Pancreas (tissue), 10 donors: ENCODE measurements at regions not wholly inside any gene's neighbourhood (a gene's known extent, or its start where the extent isn't known, plus 50 kb on each side); places are given as distances from the start of the nearest gene placed in this dataset.

Source experiments
- ATAC-seq, 4 donors: fragments of 200-7000 bp; cut with Tn5 transposase; one replicate each; pipeline versions ENCODE4 v1.8.0 to v1.9.1; 2020; ENCODE audit warnings: mild to moderate bottlenecking in 4 of 4, moderate library complexity in 4 of 4
- DNase-seq, 6 donors: peaks; one replicate each; pipeline ENCODE4 v3.0.0-alpha.2; 2020
- FAIRE-seq: peaks from 2 replicates; lab custom pipeline; 2012; peaks lifted over from hg19 to GRCh38; lab: Jason Lieb, UNC
- H3K27ac ChIP-seq, 4 donors: fragments of 200-600 bp; sonication (generic); 1 replicate in 3 of 4; 2 replicates in 1 of 4; pipeline versions ENCODE4 v1.5.0 to v1.8.0; 2020
- H3K27me3 ChIP-seq, 4 donors: fragments of 200-600 bp; one replicate each; pipeline ENCODE4 v1.8.0; 2021
- H3K36me3 ChIP-seq, 3 donors: fragments of 200-600 bp; sonication (generic) in 1 of 3; one replicate each; pipeline versions ENCODE4 v1.5.0 to v1.8.0; 2020 to 2021
- H3K4me1 ChIP-seq, 3 donors: fragments of 200-600 bp; one replicate each; pipeline ENCODE4 v1.8.0; 2021
- H3K4me3 ChIP-seq, 4 donors: fragments of 200-600 bp; sonication (generic) in 2 of 4; one replicate each; pipeline versions ENCODE4 v1.5.0 to v1.8.0; 2020 to 2021
- H3K9me3 ChIP-seq, 4 donors: fragments of 200-600 bp; one replicate each; pipeline ENCODE4 v1.8.0; 2021
- CTCF ChIP-seq, 4 donors: fragments of 200-600 bp; sonication (generic) in 3 of 4; IDR thresholded peaks; one replicate each; pipeline versions ENCODE4 v1.5.0 to v1.8.0; 2021; ENCODE audit warnings: antibody characterized with exemption in 4 of 4
- WGBS, 2 donors: extraction: QIAGEN DNeasy Blood & Tissue Kit; methylation state at CpG; one replicate each; pipeline ENCODE4 v1.1.7; 2013; 5-methylcytosine and 5-hydroxymethylcytosine counted together
- intact Hi-C, 3 donors: fragments of 100-400 bp; cut with DNase I; formaldehyde crosslinking; loops; one replicate each; pipeline versions ENCODE4 v1.11.1 to v1.14.2; 2022
- donor health status: healthy with polysubstance abuse.
- donor health status: DM: no; HTN: no; CAD: no; lungs with moderate emphysema.
- donor health status: DM: no; HTN: no; CAD: no.
- donor health status: control.
- donor health status: control.
- donor health status: Bipolar disorder and iron deficiency.
- donor health status: DM: yes; HTN: yes; CAD: no.
- donor health status: DM: no; HTN: no; CAD: no.
- donor health status: DM: no; HTN: no; CAD: no.
- donor health status: DM: yes; HTN: yes; CAD: no.

- FAIRE-seq (no peak), DNase-seq (no peak), ATAC-seq (no peak)
- 72 to 85% methylated on average over 1 of the region's 1 CpG for WGBS, 2 donors
- intact Hi-C loops: no loop called here
- H3K4me1 ChIP-seq: no peaks in the 10 kb centered on the region
- H3K27ac ChIP-seq: no peak overlapping the region
- H3K36me3 ChIP-seq: no peaks in the 10 kb centered on the region
- H3K27me3 ChIP-seq: no peaks in the 10 kb centered on the region
- TF ChIP-seq CTCF (IDR thresholded peaks at IDR 0.05): no peak
- no peaks in the 10 kb centered on the region for H3K9me3 ChIP-seq
- no peak overlapping the region for H3K4me3 ChIP-seq
Measured at GRCh38 chr3:5791558-5791957, 604.1 kb downstream of the EDEM1 start.

GRCh38 chr3:5796541-5796940 is 609.0 kb downstream of the EDEM1 start:
- 64 to 66% methylated on average over 2 of the region's 2 CpGs for WGBS, 2 donors
- H3K9me3 ChIP-seq: no peaks in the 10 kb centered on the region
- no peak for DNase-seq
- intact Hi-C loops: no loop called here
- H3K4me3 ChIP-seq: no peak overlapping the region
- FAIRE-seq: no peak
- H3K27me3 ChIP-seq: no peaks in the 10 kb centered on the region
- ATAC-seq: no peak
- no peak for TF ChIP-seq CTCF (IDR thresholded peaks at IDR 0.05)
- no peaks in the 10 kb centered on the region for H3K36me3 ChIP-seq
- no peaks in the 10 kb centered on the region for H3K4me1 ChIP-seq
- H3K27ac ChIP-seq: no peak overlapping the region

- no peak for TF ChIP-seq CTCF (IDR thresholded peaks at IDR 0.05)
- H3K9me3 ChIP-seq: no peaks in the 10 kb centered on the region
- FAIRE-seq (no peak), ATAC-seq (no peak), DNase-seq (no peak)
- WGBS, 2 donors: 78 to 80% methylated on average over 2 of the region's 2 CpGs
- H3K27me3 ChIP-seq: no peaks in the 10 kb centered on the region
- intact Hi-C loops: no loop called here
- no peak overlapping the region for H3K27ac ChIP-seq
- no peak overlapping the region for H3K4me3 ChIP-seq
- H3K36me3 ChIP-seq: no peaks in the 10 kb centered on the region
- H3K4me1 ChIP-seq: no peaks in the 10 kb centered on the region
Measured at GRCh38 chr3:5798809-5799208, 611.3 kb downstream of the EDEM1 start.

GRCh38 chr3:5799398-5799797 is 611.9 kb downstream of the EDEM1 start:
- Histone ChIP-seq H3K36me3 (no peaks in the 10 kb centered on the region), H3K4me3 (no peak overlapping the region), H3K27me3 (no peaks in the 10 kb centered on the region), H3K4me1 (no peaks in the 10 kb centered on the region), H3K27ac (no peak overlapping the region), H3K9me3 (no peaks in the 10 kb centered on the region)
- FAIRE-seq: no peak
- ATAC-seq: no peak
- no peak for DNase-seq
- intact Hi-C loops: no loop called here
- no peak for TF ChIP-seq CTCF (IDR thresholded peaks at IDR 0.05)

GRCh38 chr3:5800965-5801364 is 613.5 kb downstream of the EDEM1 start:
- Histone ChIP-seq H3K27ac (no peak overlapping the region), H3K4me3 (no peak overlapping the region), H3K9me3 (no peaks in the 10 kb centered on the region), H3K36me3 (no peaks in the 10 kb centered on the region), H3K4me1 (no peaks in the 10 kb centered on the region), H3K27me3 (no peaks in the 10 kb centered on the region)
- 73 to 85% methylated on average over 4 of the region's 4 CpGs for WGBS, 2 donors
- no peak for TF ChIP-seq CTCF (IDR thresholded peaks at IDR 0.05)
- no peak for DNase-seq
- no peak for ATAC-seq
- FAIRE-seq: no peak
- intact Hi-C loops: no loop called here
